ENCODE measurements at regions not wholly inside any gene's neighbourhood (a gene's known extent, or its start where the extent isn't known, plus 50 kb on each side); places are given as distances from the start of the nearest gene placed in this dataset.

- DNase-seq: no peak
Observed at GRCh38 chr16:52872731-52873130, 180.0 kb downstream of the CHD9NB start.

- DNase-seq: no peak
Observed at GRCh38 chr16:52871481-52871880, 181.2 kb downstream of the CHD9NB start.

- no peak for DNase-seq
Observed at GRCh38 chr16:52869243-52869642, 183.5 kb downstream of the CHD9NB start.

- DNase-seq: no peak
Observed at GRCh38 chr16:52863000-52863399, 189.7 kb downstream of the CHD9NB start.

- DNase-seq: peak; percentile 51
Observed at GRCh38 chr16:52861614-52862022, 191.1 kb downstream of the CHD9NB start.

GRCh38 chr16:52855463-52855862 is 197.2 kb downstream of the CHD9NB start:
- DNase-seq: no peak

- no peak for DNase-seq
Observed at GRCh38 chr16:52852978-52853377, 199.7 kb downstream of the CHD9NB start.

- DNase-seq: no peak
Observed at GRCh38 chr16:52851211-52851740, 201.4 kb downstream of the CHD9NB start.

GRCh38 chr16:52843381-52843780 is 209.3 kb downstream of the CHD9NB start:
- no peak for DNase-seq

- DNase-seq: no peak
Observed at GRCh38 chr16:52837251-52837650, 215.4 kb downstream of the CHD9NB start.

- DNase-seq: no peak
Observed at GRCh38 chr16:52834736-52835465, 217.8 kb downstream of the CHD9NB start.

- DNase-seq: no peak
Observed at GRCh38 chr16:52832771-52833170, 219.9 kb downstream of the CHD9NB start.

GRCh38 chr16:52827456-52827855 is 225.2 kb downstream of the CHD9NB start:
- DNase-seq: no peak

GRCh38 chr16:52825892-52826291 is 226.8 kb downstream of the CHD9NB start:
- peak; percentile 95 for DNase-seq

- no peak for DNase-seq
Observed at GRCh38 chr16:52819808-52820207, 232.9 kb downstream of the CHD9NB start.

GRCh38 chr16:52819405-52819804 is 233.3 kb downstream of the CHD9NB start:
- DNase-seq: no peak

- no peak for DNase-seq
Observed at GRCh38 chr16:52817696-52818095, 235.0 kb downstream of the CHD9NB start.

- DNase-seq: no peak
Observed at GRCh38 chr16:52816993-52817392, 235.7 kb downstream of the CHD9NB start.

- no peak for DNase-seq
Observed at GRCh38 chr16:52812678-52813556, 239.8 kb downstream of the CHD9NB start.

- DNase-seq: no peak
Observed at GRCh38 chr16:52805559-52806168, 247.0 kb downstream of the CHD9NB start.

GRCh38 chr16:52800432-52800831 is 252.3 kb downstream of the CHD9NB start:
- DNase-seq: no peak

- no peak for DNase-seq
Observed at GRCh38 chr16:52799149-52799548, 252.2 kb upstream of the TOX3 start.

- DNase-seq: no peak
Observed at GRCh38 chr16:52787709-52788108, 240.8 kb upstream of the TOX3 start.
